WTC11 (cell line): ENCODE measurements at regions not wholly inside any gene's neighbourhood (a gene's known extent, or its start where the extent isn't known, plus 50 kb on each side); places are given as distances from the start of the nearest gene placed in this dataset.
"Not testable (repeated sequence)": the region's sequence is repeated elsewhere in the genome, so short reads cannot be mapped to it uniquely, and the experiment has no call there.

Experiments
- ATAC-seq: fragments of 200-7000 bp; cut with Tn5 transposase; 2 replicates; pipeline ENCODE4 v1.10.0; 2021; ENCODE audit warnings: mild to moderate bottlenecking, moderate library complexity
- CTCF ChIA-PET: fragments of 300-600 bp; sonication (Branson Sonifier 250); formaldehyde crosslinking; loops from one replicate; lab custom pipeline; 2021; ENCODE audit warnings: antibody characterized with exemption; lab: Charles Lee
- POLR2A ChIA-PET: fragments of 350-600 bp; sonication (Branson Sonifier 250); formaldehyde crosslinking; loops from one replicate; lab custom pipeline; 2021; ENCODE audit warnings: antibody characterized with exemption; lab: Charles Lee
- DNase-seq: peaks from one replicate; pipeline ENCODE4 v3.0.0; 2021; ENCODE audit warnings: low spot score
- H3K27ac Mint-ChIP-seq: 2 replicates; pipeline ENCODE4 v1.8.0; 2021; ENCODE audit warnings: mixed read lengths
- H3K27me3 Mint-ChIP-seq: 2 replicates; pipeline ENCODE4 v1.8.0; 2021; ENCODE audit warnings: low read depth, mild to moderate bottlenecking, moderate library complexity, mixed read lengths
- H3K36me3 Mint-ChIP-seq: 2 replicates; pipeline ENCODE4 v1.8.0; 2021; ENCODE audit warnings: mixed read lengths
- H3K4me1 Mint-ChIP-seq: 2 replicates; pipeline ENCODE4 v1.8.0; 2022; ENCODE audit warnings: mixed read lengths
- H3K4me3 Mint-ChIP-seq: 2 replicates; pipeline ENCODE4 v1.8.0; 2021; ENCODE audit warnings: mild to moderate bottlenecking, moderate library complexity, mixed read lengths
- H3K9me3 Mint-ChIP-seq: 2 replicates; pipeline ENCODE4 v1.8.0; 2021; ENCODE audit warnings: mixed read lengths
- CBFB ChIP-seq: sonication (generic); formaldehyde crosslinking; IDR thresholded peaks from 2 replicates; pipeline ENCODE4 v1.8.1; 2022; ENCODE audit warnings: mild to moderate bottlenecking, low read depth, missing genetic modification reagents
- CREB1 ChIP-seq: sonication (generic); formaldehyde crosslinking; IDR thresholded peaks from 2 replicates; pipeline ENCODE4 v1.8.0; 2023; ENCODE audit warnings: mild to moderate bottlenecking, missing genetic modification reagents
- E2F1 ChIP-seq: sonication (generic); formaldehyde crosslinking; IDR thresholded peaks from 2 replicates; pipeline ENCODE4 v1.8.0; 2022; ENCODE audit warnings: mild to moderate bottlenecking, missing genetic modification reagents
- E2F4 ChIP-seq: sonication (generic); formaldehyde crosslinking; IDR thresholded peaks from 2 replicates; pipeline ENCODE4 v1.8.1; 2022; ENCODE audit warnings: low read depth, mild to moderate bottlenecking, moderate library complexity, missing genetic modification reagents, borderline replicate concordance
- FOXJ3 ChIP-seq: sonication (generic); formaldehyde crosslinking; IDR thresholded peaks from 2 replicates; pipeline ENCODE4 v1.9.0; 2021; ENCODE audit warnings: missing genetic modification reagents, mild to moderate bottlenecking, borderline replicate concordance
- FOXK1 ChIP-seq: sonication (generic); formaldehyde crosslinking; IDR thresholded peaks from 2 replicates; pipeline ENCODE4 v1.8.0; 2022; ENCODE audit warnings: mild to moderate bottlenecking, moderate library complexity, missing genetic modification reagents
- FOXP1 ChIP-seq: sonication (generic); formaldehyde crosslinking; IDR thresholded peaks from 2 replicates; pipeline ENCODE4 v1.8.0; 2022; ENCODE audit warnings: missing genetic modification reagents, mild to moderate bottlenecking, moderate library complexity, borderline replicate concordance
- GTF2I ChIP-seq: fragments of 250-450 bp; sonication (Bioruptor Pico); conservative IDR thresholded peaks from 2 replicates; pipeline ENCODE4 v1.4.0; 2021; ENCODE audit warnings: mild to moderate bottlenecking
- HMGA2 ChIP-seq: fragments of 250-450 bp; sonication (Bioruptor Pico); IDR thresholded peaks from 2 replicates; pipeline ENCODE4 v1.4.0; 2021; ENCODE audit warnings: mild to moderate bottlenecking, moderate library complexity
- IRF2 ChIP-seq: sonication (generic); formaldehyde crosslinking; IDR thresholded peaks from 2 replicates; pipeline ENCODE4 v1.8.0; 2022; ENCODE audit warnings: low read depth, missing genetic modification reagents, borderline replicate concordance
- KAT7 ChIP-seq: sonication (generic); formaldehyde crosslinking; IDR thresholded peaks from 2 replicates; pipeline ENCODE4 v1.8.1; 2023; ENCODE audit warnings: missing genetic modification reagents, mild to moderate bottlenecking, borderline replicate concordance
- SMAD4 ChIP-seq: sonication (generic); formaldehyde crosslinking; IDR thresholded peaks from 2 replicates; pipeline ENCODE4 v1.8.0; 2022; ENCODE audit warnings: mild to moderate bottlenecking, missing genetic modification reagents
- ZMAT4 ChIP-seq: fragments of 250-450 bp; sonication (Bioruptor Pico); IDR thresholded peaks from 2 replicates; pipeline ENCODE4 v1.9.0; 2021; ENCODE audit warnings: mild to moderate bottlenecking
- ZNF281 ChIP-seq: sonication (generic); formaldehyde crosslinking; IDR thresholded peaks from 2 replicates; pipeline ENCODE4 v1.8.0; 2023; ENCODE audit warnings: mild to moderate bottlenecking, missing genetic modification reagents

- TF ChIP-seq ZNF281 (no peak), E2F4 (CRISPR knock-in tag) (no peak), SMAD4 (no peak), FOXP1 (CRISPR knock-in tag) (no peak), GTF2I (no peak)
Observed at GRCh38 chr21:15295875-15296274, 231.1 kb upstream of the NRIP1 start (continued).

- H3K36me3 Mint-ChIP-seq, result peaks cover 16% of the 10 kb centered on the region
- H3K4me3 Mint-ChIP-seq, result no peak overlapping the region
- no peak for TF ChIP-seq KAT7 (CRISPR knock-in tag)
- no peak for TF ChIP-seq E2F1 (CRISPR knock-in tag)
- no peak for TF ChIP-seq ZMAT4
- no peak for TF ChIP-seq CBFB
- TF ChIP-seq FOXK1 (CRISPR knock-in tag), result no peak
- ChIA-PET CTCF (no interaction called here), POLR2A (no interaction called here)
- H3K4me1 Mint-ChIP-seq, result peaks cover 13% of the 10 kb centered on the region
- DNase-seq (no peak), ATAC-seq (no peak)
- peaks cover 20% of the 10 kb centered on the region for H3K9me3 Mint-ChIP-seq
- H3K27ac Mint-ChIP-seq, result no peak overlapping the region
- no peaks in the 10 kb centered on the region for H3K27me3 Mint-ChIP-seq
Observed at GRCh38 chr21:15297824-15298223, 233.0 kb upstream of the NRIP1 start.

- H3K4me3 Mint-ChIP-seq, result no peak overlapping the region
- TF ChIP-seq ZMAT4 (no peak), IRF2 (no peak), FOXJ3 (CRISPR knock-in tag) (no peak), HMGA2 (CRISPR knock-in tag) (no peak), CREB1 (CRISPR knock-in tag) (no peak)
- no peak for DNase-seq
- CTCF ChIA-PET, result no interaction called here
- POLR2A ChIA-PET, result no interaction called here
- H3K4me1 Mint-ChIP-seq, result peaks cover 8% of the 10 kb centered on the region
- H3K36me3 Mint-ChIP-seq, result peaks cover 16% of the 10 kb centered on the region
- H3K9me3 Mint-ChIP-seq, result peaks cover 20% of the 10 kb centered on the region
- no peaks in the 10 kb centered on the region for H3K27me3 Mint-ChIP-seq
- no peak for ATAC-seq
- no peak overlapping the region for H3K27ac Mint-ChIP-seq
Observed at GRCh38 chr21:15298306-15298705, 233.5 kb upstream of the NRIP1 start.

- H3K27ac Mint-ChIP-seq, POLR2A ChIA-PET, H3K27me3 Mint-ChIP-seq, H3K4me3 Mint-ChIP-seq, DNase-seq, CTCF ChIA-PET, ATAC-seq, H3K4me1 Mint-ChIP-seq: not testable (repeated sequence)
- peaks cover 16% of the 10 kb centered on the region for H3K36me3 Mint-ChIP-seq
- H3K9me3 Mint-ChIP-seq, result peaks cover 20% of the 10 kb centered on the region
Observed at GRCh38 chr21:15298755-15299154, 234.0 kb upstream of the NRIP1 start.
